Activated naive CD8-positive, alpha-beta T cell (primary cell): ENCODE measurements at regions not wholly inside any gene's neighbourhood (a gene's known extent, or its start where the extent isn't known, plus 50 kb on each side); places are given as distances from the start of the nearest gene placed in this dataset.

ENCODE experiments used
- H3K27ac Mint-ChIP-seq: one replicate; pipeline ENCODE4 v1.8.0; 2021; ENCODE audit warnings: mixed read lengths
- H3K27me3 Mint-ChIP-seq: one replicate; pipeline ENCODE4 v1.8.0; 2021; ENCODE audit warnings: mixed read lengths
- H3K36me3 Mint-ChIP-seq: one replicate; pipeline ENCODE4 v1.8.0; 2021; ENCODE audit warnings: mixed read lengths
- H3K4me1 Mint-ChIP-seq: one replicate; pipeline ENCODE4 v1.8.0; 2021; ENCODE audit warnings: low read depth, mixed read lengths
- H3K4me3 Mint-ChIP-seq: one replicate; pipeline ENCODE4 v1.8.0; 2021; ENCODE audit warnings: mild to moderate bottlenecking, mixed read lengths
- H3K9me3 Mint-ChIP-seq: one replicate; pipeline ENCODE4 v1.8.0; 2021; ENCODE audit warnings: low read depth, mixed read lengths

GRCh38 chr5:135124128-135124527, 90.1 kb upstream of the PITX1 start:
- Mint-ChIP-seq H3K27me3 (no peaks in the 10 kb centered on the region), H3K9me3 (no peaks in the 10 kb centered on the region), H3K36me3 (no peaks in the 10 kb centered on the region), H3K27ac (no peak overlapping the region), H3K4me1 (peaks cover 2% of the 10 kb centered on the region), H3K4me3 (no peak overlapping the region)

- H3K27ac Mint-ChIP-seq: no peak overlapping the region
- H3K9me3 Mint-ChIP-seq: no peaks in the 10 kb centered on the region
- no peaks in the 10 kb centered on the region for H3K4me1 Mint-ChIP-seq
- no peaks in the 10 kb centered on the region for H3K36me3 Mint-ChIP-seq
- no peaks in the 10 kb centered on the region for H3K27me3 Mint-ChIP-seq
- no peak overlapping the region for H3K4me3 Mint-ChIP-seq
Observed at GRCh38 chr5:135122797-135123196, 88.8 kb upstream of the PITX1 start.

DNA sequence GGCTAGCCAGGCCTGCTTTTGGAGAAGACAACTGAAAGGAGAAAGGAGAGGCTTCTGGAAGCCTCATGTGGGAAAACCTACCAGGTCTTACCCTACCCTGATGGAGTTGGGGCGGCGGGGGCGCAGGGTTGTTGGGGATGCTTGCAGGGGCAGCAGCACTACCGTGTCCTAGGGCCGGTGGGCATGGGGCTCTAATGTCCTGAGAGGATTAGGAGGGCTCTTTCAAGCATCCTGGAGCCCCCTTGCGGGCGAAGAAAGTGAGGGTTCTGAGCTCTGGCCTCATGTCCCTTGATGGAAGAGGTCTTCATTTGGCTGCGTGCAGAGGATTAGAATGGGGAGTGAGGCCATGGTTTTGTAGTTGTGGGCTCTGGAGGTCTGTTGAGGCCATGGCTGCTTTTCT, 86.9 kb upstream of the PITX1 start:
- Mint-ChIP-seq H3K4me3 (no peak overlapping the region), H3K27ac (no peak overlapping the region), H3K36me3 (no peaks in the 10 kb centered on the region), H3K4me1 (no peaks in the 10 kb centered on the region), H3K9me3 (no peaks in the 10 kb centered on the region), H3K27me3 (no peaks in the 10 kb centered on the region)

GRCh38 chr5:135119481-135119880, 85.5 kb upstream of the PITX1 start:
- H3K4me3 Mint-ChIP-seq: no peak overlapping the region
- H3K9me3 Mint-ChIP-seq: no peaks in the 10 kb centered on the region
- H3K27ac Mint-ChIP-seq: no peak overlapping the region
- no peaks in the 10 kb centered on the region for H3K36me3 Mint-ChIP-seq
- no peaks in the 10 kb centered on the region for H3K27me3 Mint-ChIP-seq
- H3K4me1 Mint-ChIP-seq: no peaks in the 10 kb centered on the region

- Mint-ChIP-seq H3K27ac (no peak overlapping the region), H3K36me3 (no peaks in the 10 kb centered on the region), H3K9me3 (no peaks in the 10 kb centered on the region), H3K4me3 (no peak overlapping the region), H3K4me1 (no peaks in the 10 kb centered on the region), H3K27me3 (no peaks in the 10 kb centered on the region)
Observed at GRCh38 chr5:135117590-135117989, 83.6 kb upstream of the PITX1 start.

DNA sequence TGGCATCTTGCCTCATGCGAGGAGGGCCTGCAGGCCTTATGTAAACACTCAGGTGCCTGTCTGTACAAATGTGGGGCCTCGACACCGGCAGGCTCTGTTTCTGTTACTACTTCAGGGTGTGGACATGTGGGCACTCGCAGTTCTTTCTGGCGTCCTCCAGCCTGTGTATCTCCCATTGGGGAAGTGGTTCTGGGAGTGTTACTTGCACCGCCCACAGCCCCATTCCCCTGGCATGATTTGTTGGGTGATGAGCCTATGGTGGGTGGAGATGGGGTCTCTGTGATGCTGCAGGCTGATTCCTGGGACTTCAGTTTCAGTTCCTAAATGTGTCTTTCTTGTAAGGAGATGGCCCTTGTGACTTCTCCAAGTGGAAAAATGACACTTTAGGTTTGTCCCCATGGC, 82.1 kb upstream of the PITX1 start:
- H3K27ac Mint-ChIP-seq: no peak overlapping the region
- no peaks in the 10 kb centered on the region for H3K36me3 Mint-ChIP-seq
- no peaks in the 10 kb centered on the region for H3K4me1 Mint-ChIP-seq
- H3K9me3 Mint-ChIP-seq: no peaks in the 10 kb centered on the region
- no peak overlapping the region for H3K4me3 Mint-ChIP-seq
- no peaks in the 10 kb centered on the region for H3K27me3 Mint-ChIP-seq

DNA sequence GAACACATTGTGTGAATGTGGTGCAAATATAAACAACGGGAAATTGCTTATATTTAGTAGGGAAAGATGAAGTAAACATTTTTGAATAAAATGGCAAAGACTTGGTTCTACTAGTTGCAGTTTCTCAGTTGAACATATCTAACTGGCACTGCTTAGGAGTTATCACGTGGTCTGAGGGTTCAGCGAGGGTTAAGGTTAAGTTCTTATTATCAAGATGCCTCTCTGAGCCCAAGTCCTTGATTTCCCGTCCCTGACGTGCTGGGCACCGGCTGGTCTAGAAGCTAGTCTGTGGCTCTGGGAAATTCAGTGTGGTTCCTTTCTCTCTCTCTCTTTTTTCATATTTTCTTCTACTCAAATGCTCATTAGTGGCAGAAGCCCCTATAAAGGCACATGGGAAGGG, 81.6 kb upstream of the PITX1 start:
- no peaks in the 10 kb centered on the region for H3K9me3 Mint-ChIP-seq
- H3K4me1 Mint-ChIP-seq: no peaks in the 10 kb centered on the region
- no peak overlapping the region for H3K4me3 Mint-ChIP-seq
- no peaks in the 10 kb centered on the region for H3K36me3 Mint-ChIP-seq
- no peak overlapping the region for H3K27ac Mint-ChIP-seq
- H3K27me3 Mint-ChIP-seq: no peaks in the 10 kb centered on the region

DNA sequence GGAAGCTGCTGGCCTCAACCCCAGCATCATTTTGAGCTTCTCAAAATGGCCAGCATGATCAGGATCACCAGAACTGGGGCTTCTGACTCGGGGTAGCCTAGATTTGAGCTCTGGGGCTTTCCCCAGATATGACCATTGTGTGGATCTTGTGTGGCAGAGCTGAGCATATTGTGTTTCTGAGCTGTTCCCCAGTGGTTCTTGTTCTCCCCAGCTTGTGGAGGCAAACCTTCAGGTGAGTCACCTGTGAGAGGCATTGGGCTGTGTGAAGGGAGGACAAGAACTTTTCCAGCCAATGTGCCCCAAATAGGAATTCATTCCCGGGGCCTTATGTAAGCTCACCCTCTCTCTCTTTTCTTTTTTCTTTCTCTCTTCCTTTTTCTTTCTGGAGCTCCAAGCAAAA, 80.7 kb upstream of the PITX1 start:
- Mint-ChIP-seq H3K36me3 (no peaks in the 10 kb centered on the region), H3K27ac (no peak overlapping the region), H3K4me3 (no peak overlapping the region), H3K4me1 (no peaks in the 10 kb centered on the region), H3K9me3 (no peaks in the 10 kb centered on the region), H3K27me3 (no peaks in the 10 kb centered on the region)

DNA sequence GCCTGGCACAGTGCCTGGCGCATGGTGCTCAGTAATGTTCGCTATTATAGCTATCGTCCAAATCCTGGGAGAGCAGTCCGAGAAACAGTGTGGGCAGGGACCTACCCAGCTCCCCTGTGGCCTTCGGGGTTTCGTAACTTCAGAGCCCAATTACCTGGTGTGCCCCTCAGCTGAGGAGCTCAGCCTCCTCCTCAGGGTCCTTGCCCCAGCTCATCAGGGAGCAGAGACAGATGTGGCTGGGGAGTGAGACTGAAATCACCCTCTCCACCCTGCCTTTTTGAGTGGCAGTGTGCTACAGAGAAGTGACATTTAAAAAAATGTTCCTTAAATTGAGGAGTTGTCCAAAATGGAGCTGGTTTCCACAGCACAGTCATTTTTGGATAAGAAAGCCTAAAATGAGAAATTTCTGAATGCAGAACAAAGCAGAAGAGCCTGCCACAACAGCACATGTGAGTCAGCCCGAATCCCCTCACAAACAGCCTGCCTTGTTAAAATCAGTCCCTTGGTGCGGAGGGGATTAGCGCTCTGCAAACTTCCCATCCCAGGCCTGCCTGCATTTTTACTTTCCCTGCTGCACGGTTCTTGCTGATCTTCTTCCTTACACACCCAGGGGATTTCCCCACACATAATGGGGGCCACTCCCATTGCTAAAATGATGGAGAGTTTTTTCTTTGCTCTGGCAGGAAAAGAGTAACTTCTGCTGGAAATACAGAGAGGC, 78.1 kb upstream of the PITX1 start:
- Mint-ChIP-seq H3K36me3 (no peaks in the 10 kb centered on the region), H3K27ac (no peak overlapping the region), H3K9me3 (no peaks in the 10 kb centered on the region)

GRCh38 chr5:135110785-135111596, 77.0 kb upstream of the PITX1 start:
- Mint-ChIP-seq H3K9me3 (no peaks in the 10 kb centered on the region), H3K4me1 (no peaks in the 10 kb centered on the region), H3K36me3 (no peaks in the 10 kb centered on the region), H3K4me3 (no peak overlapping the region), H3K27me3 (no peaks in the 10 kb centered on the region), H3K27ac (no peak overlapping the region)

More for the DNA sequence above, 78.1 kb upstream of the PITX1 start:
- H3K4me1 Mint-ChIP-seq: no peaks in the 10 kb centered on the region
- no peaks in the 10 kb centered on the region for H3K27me3 Mint-ChIP-seq
- no peak overlapping the region for H3K4me3 Mint-ChIP-seq

DNA sequence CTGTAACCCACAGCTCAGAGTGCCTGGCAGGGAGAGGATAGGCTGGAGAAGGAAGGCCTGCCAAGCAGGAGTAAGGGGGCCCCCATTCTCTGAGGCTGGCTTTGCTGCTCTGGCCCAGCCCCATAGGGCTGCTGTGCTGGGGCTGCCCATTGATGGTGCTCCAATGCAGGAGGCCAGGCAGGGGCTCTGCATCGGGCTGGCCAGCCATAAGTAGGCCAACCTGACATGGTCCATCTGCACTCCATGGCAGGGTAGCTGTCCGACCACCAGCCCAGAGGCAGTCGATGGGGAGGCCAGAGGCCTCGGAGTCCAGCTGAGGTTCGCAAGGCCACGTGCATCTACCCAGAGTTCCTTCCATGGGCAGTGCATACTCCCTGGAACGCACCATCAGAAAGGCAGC, 75.0 kb upstream of the PITX1 start:
- Mint-ChIP-seq H3K36me3 (no peaks in the 10 kb centered on the region), H3K9me3 (no peaks in the 10 kb centered on the region), H3K27me3 (no peaks in the 10 kb centered on the region), H3K27ac (no peak overlapping the region), H3K4me1 (no peaks in the 10 kb centered on the region), H3K4me3 (no peak overlapping the region)

GRCh38 chr5:135108569-135108968, 74.5 kb upstream of the PITX1 start:
- Mint-ChIP-seq H3K36me3 (no peaks in the 10 kb centered on the region), H3K27ac (no peak overlapping the region), H3K9me3 (no peaks in the 10 kb centered on the region)

DNA sequence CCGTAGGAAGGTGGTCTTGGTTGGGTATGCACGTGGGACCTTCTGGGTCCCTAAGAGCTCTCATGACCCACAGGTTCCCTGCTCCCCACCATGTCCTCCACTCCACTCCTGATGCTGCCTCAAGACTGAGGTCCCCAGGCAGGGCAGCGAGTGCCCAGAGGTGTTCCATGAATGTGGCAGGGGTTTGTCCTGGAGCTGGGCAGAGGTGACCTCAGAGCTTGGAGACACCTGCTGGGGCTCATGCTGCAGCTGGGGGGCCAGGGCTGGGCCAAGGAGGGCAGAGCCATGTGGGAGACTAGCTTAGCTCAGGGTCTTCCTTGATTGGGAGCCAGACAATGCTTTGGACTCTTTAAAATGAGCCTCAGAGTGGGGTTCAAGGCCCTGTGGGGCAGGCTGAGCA, 74.0 kb upstream of the PITX1 start:
- Mint-ChIP-seq H3K9me3 (no peaks in the 10 kb centered on the region), H3K27me3 (no peaks in the 10 kb centered on the region), H3K4me1 (no peaks in the 10 kb centered on the region), H3K4me3 (no peak overlapping the region), H3K36me3 (no peaks in the 10 kb centered on the region), H3K27ac (no peak overlapping the region)

More at GRCh38 chr5:135108569-135108968, 74.5 kb upstream of the PITX1 start:
- H3K27me3 Mint-ChIP-seq: no peaks in the 10 kb centered on the region
- H3K4me1 Mint-ChIP-seq: no peaks in the 10 kb centered on the region
- no peak overlapping the region for H3K4me3 Mint-ChIP-seq

DNA sequence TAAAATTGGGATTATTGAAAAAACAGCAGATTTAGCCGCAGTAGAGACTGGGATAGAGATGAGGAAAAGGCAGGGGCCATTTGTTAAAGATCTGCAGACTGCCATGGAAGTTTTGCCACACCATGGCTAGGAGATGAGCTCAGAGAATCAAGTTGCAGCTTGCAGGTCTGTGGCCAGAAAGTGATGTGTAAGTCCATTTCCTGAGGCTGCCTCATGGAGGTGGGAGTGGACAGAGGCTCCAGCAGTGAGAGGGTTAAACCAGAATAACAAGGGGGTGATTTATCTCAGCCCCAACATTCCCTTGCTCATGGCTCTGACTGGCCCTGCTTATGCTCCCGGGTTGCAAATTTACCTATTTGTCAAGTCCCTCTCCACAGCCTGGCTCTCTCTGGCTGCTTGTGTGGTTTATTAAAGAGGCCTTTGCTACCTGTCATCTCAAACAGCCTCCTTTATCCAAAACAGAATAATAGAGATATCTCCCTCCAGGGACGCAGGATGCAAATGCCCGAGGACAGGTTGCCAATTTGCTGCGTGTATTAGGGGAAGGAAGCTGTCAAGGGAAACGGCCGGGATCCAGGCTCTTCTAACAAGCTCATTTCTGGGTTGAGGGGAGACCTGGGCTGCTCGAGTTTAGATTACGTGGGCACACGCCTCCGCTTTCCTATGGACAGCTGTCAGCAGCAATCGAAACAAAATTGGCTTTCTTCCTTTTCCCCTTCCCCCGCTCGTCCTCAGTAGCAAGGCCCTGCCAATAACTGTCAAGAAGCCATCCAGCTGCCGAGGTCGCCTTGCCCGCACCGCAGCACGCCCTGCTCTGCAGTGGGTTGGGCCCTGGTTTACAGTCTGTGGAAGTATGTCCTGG, 72.8 kb upstream of the PITX1 start:
- Mint-ChIP-seq H3K4me1 (no peaks in the 10 kb centered on the region), H3K36me3 (no peaks in the 10 kb centered on the region), H3K27ac (no peak overlapping the region), H3K9me3 (no peaks in the 10 kb centered on the region), H3K4me3 (no peak overlapping the region), H3K27me3 (no peaks in the 10 kb centered on the region)

- Mint-ChIP-seq H3K4me3 (no peak overlapping the region), H3K27me3 (no peaks in the 10 kb centered on the region), H3K9me3 (no peaks in the 10 kb centered on the region), H3K27ac (no peak overlapping the region), H3K4me1 (no peaks in the 10 kb centered on the region), H3K36me3 (no peaks in the 10 kb centered on the region)
Observed at GRCh38 chr5:135106136-135106535, 72.1 kb upstream of the PITX1 start.
